IMR-90 (cell line): ENCODE measurements at regions not wholly inside any gene's neighbourhood (a gene's known extent, or its start where the extent isn't known, plus 50 kb on each side); places are given as distances from the start of the nearest gene placed in this dataset.

ENCODE experiments used
- ATAC-seq: fragments of 200-7000 bp; cut with Tn5 transposase; 2 replicates; pipeline ENCODE4 v1.9.1; 2020; ENCODE audit warnings: low read depth, mild to moderate bottlenecking, moderate library complexity
- BruUV-seq: library from RNA; stranded (reverse); fragments of 400-500 nt; replicated peaks from 2 replicates; lab custom pipeline; 2021; lab: Mats Ljungman, UMichigan
- CTCF ChIA-PET: fragments of 300-600 bp; formaldehyde crosslinking; extraction: SDS; loops from one replicate; lab custom pipeline; 2021; ENCODE audit warnings: antibody characterized with exemption; lab: Yijun Ruan, JAX
- POLR2A ChIA-PET: fragments of 300-600 bp; sonication (Branson Sonifier 250); formaldehyde crosslinking; loops from one replicate; lab custom pipeline; 2022; ENCODE audit warnings: antibody characterized with exemption; ENCODE audit not compliant: unreplicated experiment; lab: Charles Lee
- DNase-seq: peaks from one replicate; pipeline ENCODE4 v3.0.0; 2013
- H2AFZ ChIP-seq: replicated peaks from 2 replicates; pipeline ENCODE3; 2013; ENCODE audit warnings: low read length, mild to moderate bottlenecking; ENCODE audit not compliant: poor library complexity
- H2AK5ac ChIP-seq: 2 replicates; pipeline ENCODE4 v1.6.1; 2013; ENCODE audit warnings: low read depth, low read length, inconsistent platforms
- H2AK9ac ChIP-seq: replicated peaks from 2 replicates; pipeline ENCODE3; 2013; ENCODE audit warnings: mild to moderate bottlenecking, low read depth, low read length, moderate library complexity; ENCODE audit not compliant: poor library complexity
- H2BK120ac ChIP-seq: 2 replicates; pipeline ENCODE4 v1.6.1; 2013; ENCODE audit warnings: low read depth, low read length, inconsistent platforms
- H2BK15ac ChIP-seq: 3 replicates; pipeline ENCODE4 v1.6.1; 2013; ENCODE audit warnings: low read depth, low read length, inconsistent platforms
- H2BK20ac ChIP-seq: 2 replicates; pipeline ENCODE4 v1.6.1; 2013; ENCODE audit warnings: low read depth, mild to moderate bottlenecking, inconsistent platforms, low read length, moderate library complexity
- H2BK5ac ChIP-seq: 2 replicates; pipeline ENCODE4 v1.6.1; 2013; ENCODE audit warnings: mild to moderate bottlenecking, low read depth, low read length, inconsistent platforms; ENCODE audit not compliant: poor library complexity, severe bottlenecking
- H3K14ac ChIP-seq: replicated peaks from 2 replicates; pipeline ENCODE4 v1.6.1; 2013; ENCODE audit warnings: low read depth, low read length, inconsistent platforms
- H3K18ac ChIP-seq: 2 replicates; pipeline ENCODE4 v1.6.1; 2013; ENCODE audit warnings: low read depth, low read length, control low read depth
- H3K23ac ChIP-seq: 2 replicates; pipeline ENCODE4 v1.6.1; 2013; ENCODE audit warnings: low read depth, low read length, inconsistent platforms
- H3K27ac ChIP-seq: 2 replicates; pipeline ENCODE4 v1.5.1; 2013; ENCODE audit warnings: mild to moderate bottlenecking, control low read depth, low read length; ENCODE audit not compliant: insufficient read depth
- H3K27me3 ChIP-seq: 2 replicates; pipeline ENCODE4 v1.6.1; 2013; ENCODE audit warnings: low read length; ENCODE audit not compliant: control insufficient read depth, insufficient read depth
- H3K36me3 ChIP-seq: 2 replicates; pipeline ENCODE4 v1.6.1; 2013; ENCODE audit warnings: low read length, mixed read lengths; ENCODE audit not compliant: control insufficient read depth, insufficient read depth
- H3K4ac ChIP-seq: 2 replicates; pipeline ENCODE4 v1.6.1; 2013; ENCODE audit warnings: low read depth, low read length, inconsistent platforms
- H3K4me1 ChIP-seq: 2 replicates; pipeline ENCODE4 v1.6.1; 2013; ENCODE audit warnings: low read length, mixed read lengths; ENCODE audit not compliant: control insufficient read depth, insufficient read depth
- H3K4me2 ChIP-seq: 2 replicates; pipeline ENCODE4 v1.6.1; 2013; ENCODE audit warnings: low read depth, mild to moderate bottlenecking, control low read depth, low read length, moderate library complexity
- H3K4me3 ChIP-seq: 2 replicates; pipeline ENCODE4 v1.5.1; 2013; ENCODE audit warnings: low read depth, mild to moderate bottlenecking, control low read depth, low read length, moderate library complexity; ENCODE audit not compliant: insufficient read depth
- H3K56ac ChIP-seq: 2 replicates; pipeline ENCODE4 v1.6.1; 2013; ENCODE audit warnings: low read length, inconsistent platforms; ENCODE audit not compliant: insufficient read depth; ENCODE audit errors: extremely low read depth
- H3K79me1 ChIP-seq, 2 experiments: 2 replicates each; pipeline ENCODE4 v1.6.1; 2013; ENCODE audit warnings: low read length in 2 of 2, inconsistent platforms in 1 of 2, low read depth in 1 of 2
- H3K9ac ChIP-seq: 2 replicates; pipeline ENCODE4 v1.6.1; 2013; ENCODE audit warnings: low read depth, low read length, control low read depth
- H3K9me1 ChIP-seq: 2 replicates; pipeline ENCODE4 v1.6.1; 2013; ENCODE audit warnings: low read length, inconsistent platforms; ENCODE audit not compliant: insufficient read depth
- H3K9me3 ChIP-seq: 2 replicates; pipeline ENCODE4 v1.6.1; 2013; ENCODE audit warnings: low read length; ENCODE audit not compliant: control insufficient read depth, insufficient read depth
- H4K20me1 ChIP-seq: 2 replicates; pipeline ENCODE4 v1.6.1; 2013; ENCODE audit warnings: low read length, inconsistent platforms; ENCODE audit not compliant: insufficient read depth
- H4K5ac ChIP-seq: 2 replicates; pipeline ENCODE4 v1.6.1; 2013; ENCODE audit warnings: mild to moderate bottlenecking, low read depth, low read length, control low read depth
- H4K8ac ChIP-seq, 2 experiments: 2 replicates each; pipeline ENCODE4 v1.6.1; 2013; ENCODE audit warnings: low read depth in 2 of 2, low read length in 2 of 2, control low read depth in 1 of 2, inconsistent platforms in 1 of 2
- H4K91ac ChIP-seq: 2 replicates; pipeline ENCODE4 v1.6.1; 2013; ENCODE audit warnings: low read depth, low read length, inconsistent platforms; ENCODE audit not compliant: insufficient read depth
- BHLHE40 ChIP-seq: fragments of 150-350 bp; IDR thresholded peaks from 2 replicates; pipeline ENCODE4 v1.6.1; 2016; ENCODE audit warnings: mild to moderate bottlenecking, low read depth, low read length
- CEBPB ChIP-seq: IDR thresholded peaks from 2 replicates; pipeline ENCODE4 v1.6.1; 2012; ENCODE audit warnings: low read depth, low read length, improper control_type of control experiment
- FOS ChIP-seq: fragments of 150-350 bp; IDR thresholded peaks from 2 replicates; pipeline ENCODE4 v1.6.1; 2016; ENCODE audit warnings: low read depth, low read length
- MAZ ChIP-seq: IDR thresholded peaks from 2 replicates; pipeline ENCODE4 v1.6.1; 2012; ENCODE audit warnings: low read depth, mild to moderate bottlenecking, low read length, improper control_type of control experiment, moderate library complexity, borderline replicate concordance
- USF2 ChIP-seq: fragments of 150-350 bp; IDR thresholded peaks from 2 replicates; pipeline ENCODE4 v1.6.1; 2017; ENCODE audit warnings: mild to moderate bottlenecking, antibody characterized with exemption, low read length, low read depth
- WGBS, 2 experiments: methylation state at CpG; one replicate each; pipeline versions ENCODE4 v1.1.5 to v1.1.7; 2013; ENCODE audit warnings: missing lambda C conversion rate in 2 of 2; ENCODE audit not compliant: insufficient read length in 1 of 2; ENCODE audit errors: extremely low coverage in 2 of 2; 5-methylcytosine and 5-hydroxymethylcytosine counted together
- dilution Hi-C: fragments of 300-500 bp; cut with HindIII; formaldehyde crosslinking; loops from one replicate; pipeline ENCODE4 v1.14.3; 2018; ENCODE audit warnings: low sequenced_read_pairs; ENCODE audit not compliant: unreplicated experiment
- in situ Hi-C: fragments of 300-500 bp; cut with MboI; formaldehyde crosslinking; loops from 3 replicates; pipeline ENCODE4 v1.14.3; 2019; ENCODE audit warnings: low sequenced_read_pairs, inconsistent platforms, mixed read lengths
- intact Hi-C: fragments of 100-400 bp; cut with micrococcal nuclease; formaldehyde crosslinking; loops from 2 replicates; pipeline ENCODE4 v1.10.0; 2022

DNA sequence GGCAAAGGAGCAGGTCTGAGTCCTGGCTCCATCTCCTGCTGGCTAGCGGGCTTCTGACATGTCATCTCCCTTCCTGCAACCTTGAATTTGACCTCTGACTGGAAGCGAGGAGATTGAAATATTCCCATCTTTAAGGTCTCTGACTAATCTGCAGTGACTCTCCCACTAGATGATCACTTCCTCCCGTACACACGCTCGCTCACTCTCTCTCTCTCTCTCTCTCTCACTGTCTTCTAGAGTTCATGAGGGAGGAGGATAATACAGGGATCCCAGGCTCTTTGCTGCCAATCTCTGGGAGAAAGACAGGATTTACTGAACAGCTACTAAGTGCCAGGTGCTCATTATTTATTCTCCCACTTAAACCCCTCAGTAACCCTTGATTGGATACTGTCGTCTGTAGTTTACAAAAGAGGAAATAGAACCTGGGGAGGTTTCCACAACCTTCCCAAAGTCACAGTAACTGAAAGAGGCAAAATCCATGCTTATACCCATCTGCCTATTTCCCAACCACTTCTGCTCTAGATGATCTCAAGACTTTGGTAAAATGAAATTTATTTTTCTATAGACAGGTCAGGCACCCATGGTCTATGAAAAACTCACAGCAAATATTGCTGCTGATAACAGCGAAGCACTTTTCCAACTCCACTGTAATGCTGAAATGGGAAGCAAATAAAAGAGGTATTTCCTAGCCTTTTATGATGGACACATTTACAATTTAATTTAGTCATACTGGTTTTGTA lies 193.5 kb upstream of the C1QTNF7 start:
- WGBS, 2 experiments = no CpG with 5 or more reads among the region's 7 CpGs
- intact Hi-C loops = loop anchor here (1.0 to 10.0 kb wide), 3 partner anchors 218 to 771 kb away; partner anchors contain the start of gene CPEB2
- TF ChIP-seq BHLHE40 (peak; percentile 33; the same call in 1 of the 2 replicates), FOS (peak; percentile 60), CEBPB (no peak), USF2 (no peak), MAZ (0 out of 2 replicates have a peak, but pooled peaks have one; percentile 21)
- H3K4me2 ChIP-seq = peak overlapping the region; percentile 30; the same call in 1 of the 2 replicates
- peaks cover 27% of the 10 kb centered on the region for H3K9me1 ChIP-seq
- H2AK9ac ChIP-seq = no peak overlapping the region
- no peaks in the 10 kb centered on the region for H3K9me3 ChIP-seq
- peak overlapping the region; percentile 68; the same call in 1 of the 2 replicates for H4K5ac ChIP-seq
- H3K23ac ChIP-seq = peak overlapping the region; percentile 46; the same call in 1 of the 2 replicates
- ChIA-PET POLR2A (interaction anchor here (0.5 kb wide), 1 partner anchor 236 kb away, joined by 3 read pairs; the partner anchor contains the start of gene CC2D2A), CTCF (interaction anchor here (1.1 kb wide), 1 partner anchor 236 kb away, joined by 5 read pairs; the partner anchor contains the start of gene CC2D2A)
- peak overlapping the region; percentile 6; the same call in 1 of the 2 replicates for H3K27ac ChIP-seq
- H3K18ac ChIP-seq = peak overlapping the region; percentile 1
- peak; percentile 43 for ATAC-seq
- H3K14ac ChIP-seq = peak overlapping the region; percentile 10
- dilution Hi-C loops = no loop called here
- peak overlapping the region; percentile 72 for H2BK5ac ChIP-seq
- no peaks in the 10 kb centered on the region for H3K79me1 ChIP-seq
- H2AK5ac ChIP-seq = peak overlapping the region; percentile 93; the same call in 1 of the 2 replicates
- H4K20me1 ChIP-seq = peaks cover 3% of the 10 kb centered on the region; the same call in 1 of the 2 replicates
- H2AFZ ChIP-seq = no peak overlapping the region
- no peak overlapping the region for H3K9ac ChIP-seq
- peak overlapping the region; percentile 77; the same call in 2 of the 3 replicates for H2BK15ac ChIP-seq
- H4K8ac ChIP-seq = peak overlapping the region; percentile 13 to 71; a peak in 2 of 4 replicates
- peak overlapping the region; percentile 33; the same call in 1 of the 2 replicates for H3K56ac ChIP-seq
- no TSS peak for BruUV-seq
- H3K27me3 ChIP-seq = no peaks in the 10 kb centered on the region
- no peaks in the 10 kb centered on the region for H3K36me3 ChIP-seq
- peak; percentile 93 for DNase-seq
- peaks cover 27% of the 10 kb centered on the region for H3K4me1 ChIP-seq
- no peak overlapping the region for H3K4me3 ChIP-seq
- in situ Hi-C loops = no loop called here
- peak overlapping the region; percentile 84 for H3K4ac ChIP-seq
- peak overlapping the region; percentile 78 for H2BK20ac ChIP-seq
- H4K91ac ChIP-seq = peak overlapping the region; percentile 65; the same call in 1 of the 2 replicates
- H2BK120ac ChIP-seq = peak overlapping the region; percentile 90
